HepG2 (cell line): ENCODE measurements at regions not wholly inside any gene's neighbourhood (a gene's known extent, or its start where the extent isn't known, plus 50 kb on each side); places are given as distances from the start of the nearest gene placed in this dataset.

Experiments
- ATAC-seq: fragments of 200-7000 bp; cut with Tn5 transposase; 3 replicates; pipeline ENCODE4 v1.9.1; 2020; ENCODE audit warnings: mild to moderate bottlenecking, moderate library complexity
- BruUV-seq: library from RNA; stranded (reverse); fragments of 400-500 nt; replicated peaks from 2 replicates; lab custom pipeline; 2021; lab: Mats Ljungman, UMichigan
- CTCF ChIA-PET: fragments of 300-600 bp; formaldehyde crosslinking; extraction: SDS; loops from one replicate; lab custom pipeline; 2021; ENCODE audit warnings: low total read pairs, inconsistent platforms, low intra/inter-chr PET ratio; lab: Yijun Ruan, JAX
- POLR2A ChIA-PET: fragments of 350-600 bp; sonication (Branson Sonifier 250); formaldehyde crosslinking; loops from one replicate; lab custom pipeline; 2020; ENCODE audit warnings: antibody characterized with exemption, inconsistent platforms; lab: Yijun Ruan, JAX
- DNase-seq: peaks from one replicate; pipeline ENCODE4 v3.0.0-alpha.2; 2015; ENCODE audit warnings: low spot score
- FAIRE-seq: peaks from 3 replicates; lab custom pipeline; 2011; peaks lifted over from hg19 to GRCh38; lab: Jason Lieb, UNC
- H2AFZ ChIP-seq: one replicate; pipeline ENCODE4 v1.6.1; 2011; ENCODE audit warnings: low read length, inconsistent platforms
- H3K27ac ChIP-seq: fragments of 300-600 bp; 3 replicates; pipeline ENCODE4 v1.8.0; 2011; ENCODE audit warnings: mixed run types, mild to moderate bottlenecking, mixed read lengths, low read length, inconsistent platforms; ENCODE audit not compliant: insufficient read depth; ENCODE audit errors: extremely low read length
- H3K27me3 ChIP-seq, 2 experiments: fragments of 200-600 bp in 1 of 2; 2 replicates in 1 of 2; 3 replicates in 1 of 2; pipeline versions ENCODE4 v1.6.0 to v1.8.0; 2011; ENCODE audit warnings: low read length in 2 of 2, mild to moderate bottlenecking in 2 of 2, moderate library complexity in 2 of 2, inconsistent platforms in 1 of 2; ENCODE audit not compliant: insufficient read depth in 2 of 2, control insufficient read depth in 1 of 2
- H3K36me3 ChIP-seq, 2 experiments: fragments of 200-600 bp in 1 of 2; replicated peaks in 1 of 2; 2 replicates in 1 of 2; 3 replicates in 1 of 2; pipeline versions ENCODE4 v1.5.1 to v1.8.0; 2011; ENCODE audit warnings: low read length in 2 of 2, inconsistent platforms in 1 of 2; ENCODE audit not compliant: insufficient read depth in 2 of 2, control insufficient read depth in 1 of 2
- H3K4me1 ChIP-seq: 2 replicates; pipeline ENCODE4 v1.5.1; 2012; ENCODE audit warnings: low read length, inconsistent platforms; ENCODE audit not compliant: insufficient read depth
- H3K4me2 ChIP-seq: 2 replicates; pipeline ENCODE4 v1.6.0; 2011; ENCODE audit warnings: low read depth, low read length, inconsistent platforms
- H3K4me3 ChIP-seq, 3 experiments: fragments of 200-600 bp in 1 of 3; sonication (generic), shearing (Covaris generic) in 1 of 3; replicated peaks in 1 of 3; 2 replicates each; pipeline ENCODE4 v1.5.1; 2011 to 2016; ENCODE audit warnings: low read length in 3 of 3, inconsistent platforms in 2 of 3, low read depth in 2 of 3, mild to moderate bottlenecking in 2 of 3, control low read depth in 1 of 3, mixed read lengths in 1 of 3; ENCODE audit not compliant: insufficient read depth in 1 of 3
- H3K79me2 ChIP-seq: one replicate; pipeline ENCODE4 v1.6.1; 2011; ENCODE audit warnings: low read length, inconsistent platforms; ENCODE audit not compliant: insufficient read depth
- H3K9ac ChIP-seq: 2 replicates; pipeline ENCODE4 v1.6.0; 2011; ENCODE audit warnings: mild to moderate bottlenecking, low read depth, low read length, inconsistent platforms; ENCODE audit not compliant: insufficient read depth
- H3K9me3 ChIP-seq: 2 replicates; pipeline ENCODE4 v1.5.1; 2012; ENCODE audit warnings: mild to moderate bottlenecking, low read length
- H4K20me1 ChIP-seq: 2 replicates; pipeline ENCODE4 v1.6.0; 2011; ENCODE audit warnings: inconsistent platforms, mild to moderate bottlenecking, low read length, moderate library complexity; ENCODE audit not compliant: insufficient read depth
- ATM ChIP-seq: fragments of 450-650 bp; IDR thresholded peaks from 2 replicates; pipeline ENCODE4 v1.7.1; 2017; ENCODE audit warnings: mild to moderate bottlenecking, borderline replicate concordance
- CC2D1A ChIP-seq: sonication (generic); formaldehyde crosslinking; IDR thresholded peaks from 2 replicates; pipeline ENCODE4 v1.8.1; 2023; ENCODE audit warnings: mild to moderate bottlenecking, missing genetic modification reagents
- DR1 ChIP-seq: sonication (generic); formaldehyde crosslinking; IDR thresholded peaks from 2 replicates; pipeline ENCODE4 v1.8.0; 2021; ENCODE audit warnings: mild to moderate bottlenecking, missing genetic modification reagents, inconsistent platforms
- GPN1 ChIP-seq: sonication (generic); formaldehyde crosslinking; IDR thresholded peaks from 2 replicates; pipeline ENCODE4 v1.5.1; 2020; ENCODE audit warnings: missing genetic modification reagents, borderline replicate concordance
- GZF1 ChIP-seq: sonication (generic); formaldehyde crosslinking; IDR thresholded peaks from 2 replicates; pipeline ENCODE4 v1.5.1; 2020; ENCODE audit warnings: mild to moderate bottlenecking, missing genetic modification reagents
- TP53 ChIP-seq: sonication (generic); formaldehyde crosslinking; conservative IDR thresholded peaks from 2 replicates; pipeline ENCODE4 v1.4.0; 2020; ENCODE audit warnings: missing genetic modification reagents
- ZIK1 ChIP-seq: sonication (generic); formaldehyde crosslinking; IDR thresholded peaks from 2 replicates; pipeline ENCODE4 v1.5.0; 2020; ENCODE audit warnings: mild to moderate bottlenecking, low read depth, missing genetic modification reagents, borderline replicate concordance
- ZNF180 ChIP-seq: sonication (generic); formaldehyde crosslinking; IDR thresholded peaks from 2 replicates; pipeline ENCODE4 v1.4.0; 2020; ENCODE audit warnings: low read depth, missing genetic modification reagents, borderline replicate concordance
- ZNF205 ChIP-seq: IDR thresholded peaks from 2 replicates; pipeline ENCODE4 v1.6.1; 2018; ENCODE audit warnings: missing biosample characterization, missing genetic modification reagents
- ZNF510 ChIP-seq: sonication (generic); formaldehyde crosslinking; IDR thresholded peaks from 2 replicates; pipeline ENCODE4 v1.4.0; 2020; ENCODE audit warnings: low read depth, mild to moderate bottlenecking, missing genetic modification reagents
- ZNF816 ChIP-seq: sonication (generic); formaldehyde crosslinking; IDR thresholded peaks from 2 replicates; pipeline ENCODE4 v1.8.0; 2022; ENCODE audit warnings: missing genetic modification reagents, mild to moderate bottlenecking, borderline replicate concordance
- ZNF850 ChIP-seq: sonication (generic); formaldehyde crosslinking; conservative IDR thresholded peaks from 2 replicates; pipeline ENCODE4 v1.9.0; 2021; ENCODE audit warnings: mild to moderate bottlenecking, missing genetic modification reagents
- WGBS: methylation state at CpG from one replicate; pipeline ENCODE4 v1.1.6; 2017; ENCODE audit warnings: low lambda C conversion rate; 5-methylcytosine and 5-hydroxymethylcytosine counted together
- in situ Hi-C: cut with HindIII; loops from 2 replicates; pipeline ENCODE4 v1.10.0; 2017; ENCODE audit warnings: low pct_unique_long_range_greater_than_20kb; ENCODE audit not compliant: extremely low pct_ligation_motif_present
- intact Hi-C: fragments of 100-400 bp; cut with micrococcal nuclease; formaldehyde crosslinking; loops from one replicate; pipeline ENCODE4 v1.10.0; 2022; ENCODE audit not compliant: unreplicated experiment
- TF ChIP-seq, protein P1 (sequence below): IDR thresholded peaks from 2 replicates; pipeline ENCODE4 v1.6.1; 2016; ENCODE audit warnings: low read depth, borderline replicate concordance
- TF ChIP-seq, protein P2 (sequence below): sonication (generic); formaldehyde crosslinking; IDR thresholded peaks from 2 replicates; pipeline ENCODE4 v1.4.0; 2020; ENCODE audit warnings: low read depth, mild to moderate bottlenecking, missing genetic modification reagents
- TF ChIP-seq, protein P3 (sequence below): sonication (generic); formaldehyde crosslinking; IDR thresholded peaks from 2 replicates; pipeline ENCODE4 v1.9.0; 2021; ENCODE audit warnings: missing genetic modification reagents, borderline replicate concordance

DNA sequence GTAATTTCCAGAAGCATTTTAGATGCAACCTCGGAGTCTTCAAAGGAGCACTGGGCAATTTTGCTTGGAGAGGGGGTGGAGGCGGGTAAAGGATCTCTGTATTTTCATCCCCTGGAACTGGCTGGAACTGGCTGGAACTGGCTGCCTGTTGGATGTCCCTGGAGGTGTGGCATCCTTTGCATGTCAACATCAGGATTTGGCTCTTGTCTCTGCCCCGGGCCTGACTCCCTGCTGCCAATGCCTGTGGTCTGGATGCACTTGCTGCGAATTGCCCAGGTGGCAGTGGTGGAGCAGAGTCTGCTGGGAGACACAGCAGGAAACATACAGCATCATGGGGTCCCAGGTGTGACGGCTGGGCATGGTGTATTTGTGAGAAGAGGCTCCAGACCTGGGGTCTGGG lies 391.3 kb downstream of the GADD45G start:
- Histone ChIP-seq H3K36me3 (no peaks in the 10 kb centered on the region), H3K79me2 (no peaks in the 10 kb centered on the region), H3K4me1 (peaks cover 74% of the 10 kb centered on the region), H3K27ac (no peak overlapping the region), H2AFZ (no peak overlapping the region), H3K4me3 (no peak overlapping the region), H3K4me2 (no peak overlapping the region), H3K9me3 (no peaks in the 10 kb centered on the region), H3K9ac (no peak overlapping the region), H4K20me1 (no peaks in the 10 kb centered on the region), H3K27me3 (peaks cover 1 to 11% of the 10 kb centered on the region in 2 experiments; a peak in 1 of 5 replicates)
- no TSS peak for BruUV-seq
- ChIA-PET POLR2A (no interaction called here), CTCF (no interaction called here)
- no peak for TF ChIP-seq ATM
- TF ChIP-seq ZIK1 (CRISPR knock-in tag) = no peak
- TF ChIP-seq ZNF205 (CRISPR knock-in tag) = no peak
- TF ChIP-seq GZF1 (CRISPR knock-in tag) = no peak
- TF ChIP-seq TP53 (CRISPR knock-in tag) = no peak
- no peak for TF ChIP-seq GPN1 (CRISPR knock-in tag)
- TF ChIP-seq, protein P1, sequence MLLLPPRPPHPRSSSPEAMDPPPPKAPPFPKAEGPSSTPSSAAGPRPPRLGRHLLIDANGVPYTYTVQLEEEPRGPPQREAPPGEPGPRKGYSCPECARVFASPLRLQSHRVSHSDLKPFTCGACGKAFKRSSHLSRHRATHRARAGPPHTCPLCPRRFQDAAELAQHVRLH (CRISPR knock-in tag) = no peak
- TF ChIP-seq, protein P2, sequence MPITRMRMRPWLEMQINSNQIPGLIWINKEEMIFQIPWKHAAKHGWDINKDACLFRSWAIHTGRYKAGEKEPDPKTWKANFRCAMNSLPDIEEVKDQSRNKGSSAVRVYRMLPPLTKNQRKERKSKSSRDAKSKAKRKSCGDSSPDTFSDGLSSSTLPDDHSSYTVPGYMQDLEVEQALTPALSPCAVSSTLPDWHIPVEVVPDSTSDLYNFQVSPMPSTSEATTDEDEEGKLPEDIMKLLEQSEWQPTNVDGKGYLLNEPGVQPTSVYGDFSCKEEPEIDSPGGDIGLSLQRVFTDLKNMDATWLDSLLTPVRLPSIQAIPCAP (CRISPR knock-in tag) = no peak
- no peak for TF ChIP-seq CC2D1A (CRISPR knock-in tag)
- TF ChIP-seq ZNF510 (CRISPR knock-in tag) = no peak
- no peak for TF ChIP-seq ZNF180 (CRISPR knock-in tag)
- no peak for TF ChIP-seq DR1
- TF ChIP-seq ZNF850 (CRISPR knock-in tag) = no peak
- no peak for TF ChIP-seq ZNF816
- TF ChIP-seq, protein P3, sequence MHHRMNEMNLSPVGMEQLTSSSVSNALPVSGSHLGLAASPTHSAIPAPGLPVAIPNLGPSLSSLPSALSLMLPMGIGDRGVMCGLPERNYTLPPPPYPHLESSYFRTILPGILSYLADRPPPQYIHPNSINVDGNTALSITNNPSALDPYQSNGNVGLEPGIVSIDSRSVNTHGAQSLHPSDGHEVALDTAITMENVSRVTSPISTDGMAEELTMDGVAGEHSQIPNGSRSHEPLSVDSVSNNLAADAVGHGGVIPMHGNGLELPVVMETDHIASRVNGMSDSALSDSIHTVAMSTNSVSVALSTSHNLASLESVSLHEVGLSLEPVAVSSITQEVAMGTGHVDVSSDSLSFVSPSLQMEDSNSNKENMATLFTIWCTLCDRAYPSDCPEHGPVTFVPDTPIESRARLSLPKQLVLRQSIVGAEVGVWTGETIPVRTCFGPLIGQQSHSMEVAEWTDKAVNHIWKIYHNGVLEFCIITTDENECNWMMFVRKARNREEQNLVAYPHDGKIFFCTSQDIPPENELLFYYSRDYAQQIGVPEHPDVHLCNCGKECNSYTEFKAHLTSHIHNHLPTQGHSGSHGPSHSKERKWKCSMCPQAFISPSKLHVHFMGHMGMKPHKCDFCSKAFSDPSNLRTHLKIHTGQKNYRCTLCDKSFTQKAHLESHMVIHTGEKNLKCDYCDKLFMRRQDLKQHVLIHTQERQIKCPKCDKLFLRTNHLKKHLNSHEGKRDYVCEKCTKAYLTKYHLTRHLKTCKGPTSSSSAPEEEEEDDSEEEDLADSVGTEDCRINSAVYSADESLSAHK (CRISPR knock-in tag) = no peak
- intact Hi-C loops = no loop called here
- FAIRE-seq (no peak), ATAC-seq (no peak), DNase-seq (no peak)
- WGBS = 25% methylated on average over 3 of the region's 5 CpGs
- in situ Hi-C loops = no loop called here
